ENCODE measurements at regions not wholly inside any gene's neighbourhood (a gene's known extent, or its start where the extent isn't known, plus 50 kb on each side); places are given as distances from the start of the nearest gene placed in this dataset.

DNA sequence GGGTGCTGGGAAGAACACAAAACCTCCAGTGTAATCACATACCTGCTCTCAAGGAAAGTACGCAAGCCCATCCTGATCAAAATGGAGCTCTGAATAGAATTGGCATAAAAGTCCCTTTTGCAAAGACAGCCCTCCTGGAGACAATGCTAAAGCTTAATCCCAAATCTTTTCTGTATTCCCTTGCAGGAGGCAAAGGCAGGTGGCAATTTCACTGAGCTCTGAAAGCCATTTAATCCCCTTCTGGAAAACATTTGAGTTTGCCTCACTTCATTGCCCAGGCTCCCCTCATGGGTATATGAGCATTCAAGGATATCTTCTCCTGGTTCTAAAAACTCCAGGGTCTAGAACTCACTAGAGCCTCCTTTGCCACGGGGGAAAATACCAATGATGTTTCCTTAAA, 310.2 kb upstream of the CNR1 start:
- TF ChIP-seq, protein P1, sequence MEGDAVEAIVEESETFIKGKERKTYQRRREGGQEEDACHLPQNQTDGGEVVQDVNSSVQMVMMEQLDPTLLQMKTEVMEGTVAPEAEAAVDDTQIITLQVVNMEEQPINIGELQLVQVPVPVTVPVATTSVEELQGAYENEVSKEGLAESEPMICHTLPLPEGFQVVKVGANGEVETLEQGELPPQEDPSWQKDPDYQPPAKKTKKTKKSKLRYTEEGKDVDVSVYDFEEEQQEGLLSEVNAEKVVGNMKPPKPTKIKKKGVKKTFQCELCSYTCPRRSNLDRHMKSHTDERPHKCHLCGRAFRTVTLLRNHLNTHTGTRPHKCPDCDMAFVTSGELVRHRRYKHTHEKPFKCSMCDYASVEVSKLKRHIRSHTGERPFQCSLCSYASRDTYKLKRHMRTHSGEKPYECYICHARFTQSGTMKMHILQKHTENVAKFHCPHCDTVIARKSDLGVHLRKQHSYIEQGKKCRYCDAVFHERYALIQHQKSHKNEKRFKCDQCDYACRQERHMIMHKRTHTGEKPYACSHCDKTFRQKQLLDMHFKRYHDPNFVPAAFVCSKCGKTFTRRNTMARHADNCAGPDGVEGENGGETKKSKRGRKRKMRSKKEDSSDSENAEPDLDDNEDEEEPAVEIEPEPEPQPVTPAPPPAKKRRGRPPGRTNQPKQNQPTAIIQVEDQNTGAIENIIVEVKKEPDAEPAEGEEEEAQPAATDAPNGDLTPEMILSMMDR (optimal IDR thresholded peaks at IDR 0.05 in 1 of 3, IDR thresholded peaks at IDR 0.05 in 1 of 3, conservative IDR thresholded peaks at IDR 0.05 in 1 of 3; ENCODE audit: extremely low read depth in 1 of 3, insufficient read depth in 2 of 3, low read length in 3 of 3), result no peak
- TF ChIP-seq EZH2 (IDR thresholded peaks at IDR 0.05; ENCODE audit: low read length), result no peak
